GM23248 (cell line): ENCODE measurements at regions not wholly inside any gene's neighbourhood (a gene's known extent, or its start where the extent isn't known, plus 50 kb on each side); places are given as distances from the start of the nearest gene placed in this dataset.

Source experiments
- EZH2 ChIP-seq: fragments of 200-600 bp; sonication (generic); IDR thresholded peaks from 2 replicates; pipeline ENCODE4 v1.6.1; 2018; ENCODE audit warnings: antibody characterized with exemption, mild to moderate bottlenecking; ENCODE audit not compliant: insufficient read depth, poor library complexity, severe bottlenecking
- EZH2phosphoT487 ChIP-seq: fragments of 200-600 bp; sonication (generic); IDR thresholded peaks from 2 replicates; pipeline ENCODE4 v1.6.1; 2018; ENCODE audit warnings: antibody characterized with exemption, moderate library complexity, mild to moderate bottlenecking, low read depth; ENCODE audit not compliant: insufficient read depth

- TF ChIP-seq EZH2 (no peak), EZH2phosphoT487 (no peak)
Measured at GRCh38 chr6:125585470-125585869, 164.0 kb upstream of the HEY2 start.
